Naive thymus-derived CD8-positive, alpha-beta T cell (primary cell): ENCODE measurements at regions not wholly inside any gene's neighbourhood (a gene's known extent, or its start where the extent isn't known, plus 50 kb on each side); places are given as distances from the start of the nearest gene placed in this dataset.
"Not testable (repeated sequence)": the region's sequence is repeated elsewhere in the genome, so short reads cannot be mapped to it uniquely, and the experiment has no call there.

Source experiments
- ATAC-seq, 2 donors: fragments of 150-1000 bp; cut with Tn5 transposase in 1 of 2; sonication (Bioruptor Pico), chemical (Tn5 transposase) in 1 of 2; 1 replicate in 1 of 2; 2 replicates in 1 of 2; pipeline ENCODE4 v1.10.0; 2021; ENCODE audit warnings: mild to moderate bottlenecking in 2 of 2, moderate library complexity in 2 of 2
- POLR2A ChIA-PET: fragments of 350-600 bp; sonication (Branson Sonifier 250); formaldehyde crosslinking; loops from one replicate; lab custom pipeline; 2021; ENCODE audit warnings: antibody characterized with exemption; lab: Charles Lee
- DNase-seq, 10 donors: peaks; one replicate each; pipeline versions ENCODE4 v3.0.0 to v3.0.0-alpha.2; 2020 to 2022
- H3K27ac Mint-ChIP-seq, 10 donors: one replicate each; pipeline ENCODE4 v1.8.0; 2020 to 2022; ENCODE audit warnings: mild to moderate bottlenecking in 10 of 10, mixed read lengths in 10 of 10, moderate library complexity in 4 of 10, inconsistent platforms in 1 of 10
- H3K27me3 Mint-ChIP-seq, 5 donors: one replicate each; pipeline ENCODE4 v1.8.0; 2021 to 2022; ENCODE audit warnings: mixed read lengths in 5 of 5
- H3K36me3 Mint-ChIP-seq, 3 donors: one replicate each; pipeline ENCODE4 v1.8.0; 2020 to 2022; ENCODE audit warnings: mixed read lengths in 3 of 3, mild to moderate bottlenecking in 2 of 3, inconsistent platforms in 1 of 3
- H3K4me1 Mint-ChIP-seq, 4 donors: one replicate each; pipeline ENCODE4 v1.8.0; 2021 to 2022; ENCODE audit warnings: mixed read lengths in 4 of 4
- H3K4me3 Mint-ChIP-seq, 10 donors: one replicate each; pipeline ENCODE4 v1.8.0; 2020 to 2022; ENCODE audit warnings: mild to moderate bottlenecking in 10 of 10, mixed read lengths in 10 of 10, moderate library complexity in 6 of 10, inconsistent platforms in 1 of 10
- H3K9me3 Mint-ChIP-seq, 9 donors: one replicate each; pipeline ENCODE4 v1.8.0; 2020 to 2022; ENCODE audit warnings: mixed read lengths in 9 of 9, mild to moderate bottlenecking in 3 of 9, inconsistent platforms in 1 of 9, moderate library complexity in 1 of 9

DNA sequence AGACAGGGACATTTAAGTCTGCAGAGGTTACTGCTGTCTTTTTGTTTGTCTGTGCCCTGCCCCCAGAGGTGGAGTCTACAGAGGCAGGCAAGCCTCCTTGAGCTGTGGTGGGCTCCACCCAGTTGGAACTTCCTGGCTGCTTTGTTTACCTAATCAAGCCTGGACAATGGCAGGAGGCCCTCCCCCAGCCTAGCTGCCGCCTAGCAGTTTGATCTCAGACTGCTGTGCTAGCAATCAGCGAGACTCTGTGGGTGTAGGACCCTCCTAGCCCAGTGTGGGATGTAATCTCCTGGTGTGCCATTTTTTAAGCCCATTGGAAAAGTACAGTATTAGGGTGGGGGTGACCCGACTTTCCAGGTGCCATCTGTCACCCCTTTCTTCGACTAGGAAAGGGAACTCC is 272.6 kb downstream of the CXCL12 start:
- H3K4me1 Mint-ChIP-seq, POLR2A ChIA-PET, H3K36me3 Mint-ChIP-seq, DNase-seq, H3K4me3 Mint-ChIP-seq, ATAC-seq, H3K27ac Mint-ChIP-seq: not testable (repeated sequence)
- peaks cover 0 to 19% (median 4%) of the 10 kb centered on the region in 9 donors for H3K9me3 Mint-ChIP-seq
- peaks cover 7 to 53% (median 38%) of the 10 kb centered on the region in 5 donors for H3K27me3 Mint-ChIP-seq

DNA sequence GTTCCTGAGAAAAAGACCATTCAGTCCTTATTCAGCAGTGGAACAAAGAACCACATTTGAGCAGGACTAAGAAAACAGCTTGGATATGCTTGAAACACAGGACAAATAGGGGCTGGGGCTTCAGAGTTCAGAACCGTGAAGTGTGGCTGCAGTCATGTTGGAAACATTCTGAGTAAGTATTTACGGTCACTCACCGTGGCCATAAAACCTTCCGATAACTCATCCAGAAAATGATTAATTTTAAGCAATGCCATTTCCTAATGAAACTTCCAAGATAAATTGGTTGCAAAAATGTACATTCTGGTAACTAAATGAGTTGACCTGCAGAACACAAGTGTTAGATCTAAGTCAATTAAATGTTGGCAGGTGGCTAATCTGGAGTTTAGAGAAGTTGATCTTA is 279.2 kb downstream of the CXCL12 start:
- H3K27me3 Mint-ChIP-seq: peaks cover 0 to 3% (median 0%) of the 10 kb centered on the region in 5 donors
- DNase-seq (no peak), ATAC-seq (no peak)
- no peaks in the 10 kb centered on the region for H3K36me3 Mint-ChIP-seq
- no peaks in the 10 kb centered on the region for H3K4me1 Mint-ChIP-seq
- no peak overlapping the region for H3K27ac Mint-ChIP-seq
- POLR2A ChIA-PET: no interaction called here
- H3K4me3 Mint-ChIP-seq: no peak overlapping the region
- peaks cover 0 to 10% (median 0%) of the 10 kb centered on the region in 9 donors for H3K9me3 Mint-ChIP-seq

DNA sequence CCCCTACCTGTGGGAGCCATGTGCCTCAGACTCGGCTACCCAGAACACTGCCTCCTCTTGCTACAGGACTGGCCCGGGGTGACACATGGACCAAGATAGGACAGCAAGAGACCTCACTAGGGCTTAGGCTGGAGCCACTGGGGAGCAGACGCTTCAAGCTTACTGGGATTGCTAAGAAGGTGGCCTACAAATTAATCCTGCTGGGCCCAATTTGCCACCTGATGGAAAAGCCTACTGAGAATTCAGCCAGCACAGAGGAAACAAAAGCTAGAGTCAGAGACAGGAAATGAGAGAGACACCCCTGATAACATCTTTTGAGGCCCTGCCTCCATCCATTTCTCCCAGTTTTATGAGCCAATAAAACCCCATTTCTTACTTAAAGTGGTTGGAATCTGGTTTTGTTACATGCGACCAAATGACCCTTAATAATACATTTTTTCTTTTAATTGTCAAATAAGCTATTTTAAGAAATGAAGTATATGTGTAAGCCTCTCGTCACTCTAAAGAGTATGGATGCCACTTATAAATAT is 282.1 kb downstream of the CXCL12 start:
- ATAC-seq (no peak), DNase-seq (no peak)
- Mint-ChIP-seq H3K4me1 (no peaks in the 10 kb centered on the region), H3K36me3 (no peaks in the 10 kb centered on the region), H3K27ac (no peak overlapping the region), H3K27me3 (no peaks in the 10 kb centered on the region), H3K9me3 (peaks cover 0 to 4% (median 0%) of the 10 kb centered on the region in 9 donors), H3K4me3 (no peak overlapping the region)
- POLR2A ChIA-PET: no interaction called here

DNA sequence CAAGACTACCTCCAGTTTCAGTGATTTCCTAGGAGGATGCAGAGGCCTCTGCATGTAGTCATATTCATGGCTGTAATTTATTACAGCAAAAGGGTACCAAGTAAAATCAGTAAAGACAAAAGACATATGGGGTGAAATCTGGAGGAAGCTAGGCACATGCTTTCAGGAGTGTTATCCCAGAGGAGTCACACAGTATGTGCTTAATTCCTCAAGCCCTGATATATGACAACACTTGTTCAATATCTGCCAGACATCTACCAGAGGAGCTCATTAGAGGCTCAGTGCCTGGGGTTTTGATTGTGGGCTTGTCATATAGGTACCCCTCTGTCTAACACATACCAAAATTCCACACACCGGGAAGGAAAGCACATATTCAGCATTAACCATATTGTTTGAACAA is 283.8 kb downstream of the CXCL12 start:
- peaks cover 0 to 3% (median 0%) of the 10 kb centered on the region in 5 donors for H3K27me3 Mint-ChIP-seq
- no peak overlapping the region for H3K4me3 Mint-ChIP-seq
- POLR2A ChIA-PET: no interaction called here
- H3K27ac Mint-ChIP-seq: no peak overlapping the region
- DNase-seq (no peak), ATAC-seq (no peak)
- H3K36me3 Mint-ChIP-seq: no peaks in the 10 kb centered on the region
- no peaks in the 10 kb centered on the region for H3K4me1 Mint-ChIP-seq
- peaks cover 0 to 4% (median 0%) of the 10 kb centered on the region in 9 donors for H3K9me3 Mint-ChIP-seq

DNA sequence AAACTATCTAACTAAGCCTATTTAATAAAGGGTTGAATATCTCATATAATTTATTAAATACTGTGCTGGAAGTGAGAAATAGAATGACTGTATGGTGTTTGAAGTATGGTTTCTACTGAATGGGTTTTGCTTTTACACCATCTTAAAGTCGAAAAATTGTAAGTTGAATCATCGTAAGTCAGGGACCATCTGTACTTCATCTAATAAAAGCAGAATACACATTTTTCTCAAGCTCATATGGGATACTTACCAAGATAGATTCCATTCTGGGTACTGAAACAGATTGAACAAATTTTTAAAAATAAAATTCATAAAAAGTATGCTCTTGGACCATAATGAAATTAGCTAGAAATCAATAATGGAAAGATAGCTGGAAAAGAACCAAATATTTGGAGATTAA is 285.4 kb downstream of the CXCL12 start:
- POLR2A ChIA-PET: no interaction called here
- H3K4me1 Mint-ChIP-seq: no peaks in the 10 kb centered on the region
- H3K27ac Mint-ChIP-seq: no peak overlapping the region
- H3K27me3 Mint-ChIP-seq: peaks cover 0 to 9% (median 0%) of the 10 kb centered on the region in 5 donors
- no peak overlapping the region for H3K4me3 Mint-ChIP-seq
- ATAC-seq (no peak), DNase-seq (no peak)
- H3K9me3 Mint-ChIP-seq: peaks cover 0 to 14% (median 6%) of the 10 kb centered on the region in 9 donors
- peaks cover 0 to 3% (median 0%) of the 10 kb centered on the region in 3 donors for H3K36me3 Mint-ChIP-seq

DNA sequence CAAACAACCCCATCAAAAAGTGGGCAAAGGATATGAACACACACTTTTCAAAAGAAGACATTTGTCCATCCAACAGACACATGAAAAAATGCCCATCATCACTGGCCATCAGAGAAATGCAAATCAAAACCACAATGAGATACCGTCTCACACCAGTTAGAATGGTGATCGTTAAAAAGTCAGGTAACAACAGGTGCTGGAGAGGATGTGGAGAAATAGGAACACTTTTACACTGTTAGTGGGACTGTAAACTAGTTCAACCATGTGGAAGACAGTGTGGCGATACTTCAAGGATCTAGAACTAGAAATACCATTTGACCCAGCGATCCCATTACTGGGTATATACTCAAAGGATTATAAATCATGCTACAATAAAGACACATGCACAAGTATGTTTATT is 288.7 kb downstream of the CXCL12 start:
- DNase-seq, H3K4me1 Mint-ChIP-seq: not testable (repeated sequence)
- H3K9me3 Mint-ChIP-seq: peaks cover 0 to 23% (median 8%) of the 10 kb centered on the region in 9 donors

DNA sequence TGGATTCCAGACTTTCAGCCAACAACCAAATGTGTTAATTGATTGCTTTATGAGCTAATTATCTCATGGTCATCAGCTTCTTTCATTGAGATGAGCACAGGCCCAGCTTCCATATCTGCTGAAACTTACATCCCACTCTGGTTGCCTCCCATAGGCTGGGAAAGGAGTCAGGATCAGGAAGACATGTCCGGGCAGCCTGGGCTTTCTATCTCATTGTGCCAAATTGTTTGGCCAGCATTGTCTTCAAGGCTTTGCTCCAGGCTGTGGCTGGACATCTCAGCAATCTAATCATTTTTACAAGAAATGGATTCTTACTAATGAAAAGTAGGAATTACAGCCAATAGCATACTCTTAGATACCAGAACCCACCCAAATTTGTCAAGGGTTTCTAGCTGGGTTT is 295.2 kb downstream of the CXCL12 start:
- Mint-ChIP-seq H3K4me1 (no peaks in the 10 kb centered on the region), H3K27me3 (peaks cover 6 to 59% (median 17%) of the 10 kb centered on the region in 5 donors)

More for the DNA sequence above, 288.7 kb downstream of the CXCL12 start:
- H3K27me3 Mint-ChIP-seq: peaks cover 0 to 33% (median 12%) of the 10 kb centered on the region in 5 donors
- ATAC-seq, H3K27ac Mint-ChIP-seq, POLR2A ChIA-PET, H3K4me3 Mint-ChIP-seq, H3K36me3 Mint-ChIP-seq: not testable (repeated sequence)

DNA sequence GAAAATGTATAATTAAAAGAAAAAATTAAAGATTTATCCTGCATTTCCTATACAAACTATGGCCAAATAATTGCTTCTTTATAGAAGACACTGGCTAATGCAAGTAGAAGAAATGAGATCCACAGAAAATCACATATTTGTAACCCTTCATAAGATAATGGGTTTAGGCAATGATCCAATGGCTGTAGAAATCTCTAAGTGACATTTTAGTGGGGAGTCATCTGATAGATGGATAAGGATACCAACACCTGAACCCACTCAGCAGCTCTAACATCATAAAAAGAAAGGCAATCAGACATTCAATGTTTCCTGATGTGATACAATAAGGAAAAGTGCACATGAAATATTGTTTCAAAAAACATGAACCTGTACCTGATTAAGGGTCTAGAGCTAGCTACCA is 297.5 kb downstream of the CXCL12 start:
- Mint-ChIP-seq H3K9me3 (peaks cover 0 to 19% (median 7%) of the 10 kb centered on the region in 9 donors), H3K27me3 (peaks cover 6 to 52% (median 15%) of the 10 kb centered on the region in 5 donors), H3K36me3 (peaks cover 0 to 11% (median 0%) of the 10 kb centered on the region in 3 donors), H3K4me3 (no peak overlapping the region), H3K27ac (no peak overlapping the region), H3K4me1 (no peaks in the 10 kb centered on the region)
- POLR2A ChIA-PET: no interaction called here
- no peak for ATAC-seq
- DNase-seq: no peak

More for the DNA sequence above, 295.2 kb downstream of the CXCL12 start:
- H3K9me3 Mint-ChIP-seq: peaks cover 0 to 28% (median 13%) of the 10 kb centered on the region in 9 donors
- no peak for DNase-seq
- H3K36me3 Mint-ChIP-seq: peaks cover 0 to 11% (median 0%) of the 10 kb centered on the region in 3 donors
- no peak overlapping the region for H3K27ac Mint-ChIP-seq
- ATAC-seq: no peak
- no peak overlapping the region for H3K4me3 Mint-ChIP-seq
- POLR2A ChIA-PET: no interaction called here

DNA sequence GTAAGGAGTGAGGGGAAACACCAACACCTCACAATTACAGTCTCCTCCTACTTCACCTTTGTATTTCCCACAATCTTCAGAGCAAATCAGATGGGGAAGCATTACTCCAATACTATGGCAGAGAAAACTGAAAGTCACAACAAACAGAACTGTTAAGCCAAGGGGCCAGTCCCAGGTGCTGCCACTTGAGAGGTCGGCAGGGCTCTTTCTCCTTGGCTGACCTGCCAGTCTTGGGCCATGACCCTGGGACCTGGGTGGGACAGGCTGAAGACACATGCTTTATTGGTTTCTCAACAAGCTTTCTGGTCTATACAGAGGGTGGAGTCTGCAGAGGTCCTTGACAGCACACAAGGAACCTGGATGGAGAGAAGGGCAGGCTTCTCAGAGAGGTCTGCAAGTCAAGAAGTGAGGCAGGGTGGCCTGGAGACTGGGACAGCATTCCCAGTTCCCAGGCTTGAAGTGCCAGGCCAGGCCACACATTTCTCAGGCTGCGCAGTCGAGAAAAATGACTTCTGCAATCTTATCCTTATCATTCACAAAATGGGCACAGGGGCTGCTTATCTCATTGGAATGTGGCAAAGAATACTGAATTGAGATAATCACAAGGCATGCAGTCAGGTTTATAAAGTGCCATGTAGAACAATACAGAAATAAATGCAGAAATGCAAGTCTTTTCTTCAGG is 301.0 kb downstream of the CXCL12 start:
- peaks cover 9 to 47% (median 27%) of the 10 kb centered on the region in 5 donors for H3K27me3 Mint-ChIP-seq
- peaks cover 0 to 10% (median 0%) of the 10 kb centered on the region in 3 donors for H3K36me3 Mint-ChIP-seq
- H3K9me3 Mint-ChIP-seq: peaks cover 0 to 15% (median 5%) of the 10 kb centered on the region in 9 donors
- no peak for ATAC-seq
- H3K4me3 Mint-ChIP-seq: no peak overlapping the region
- H3K4me1 Mint-ChIP-seq: no peaks in the 10 kb centered on the region
- no peak overlapping the region for H3K27ac Mint-ChIP-seq
- POLR2A ChIA-PET: no interaction called here
- no peak for DNase-seq

DNA sequence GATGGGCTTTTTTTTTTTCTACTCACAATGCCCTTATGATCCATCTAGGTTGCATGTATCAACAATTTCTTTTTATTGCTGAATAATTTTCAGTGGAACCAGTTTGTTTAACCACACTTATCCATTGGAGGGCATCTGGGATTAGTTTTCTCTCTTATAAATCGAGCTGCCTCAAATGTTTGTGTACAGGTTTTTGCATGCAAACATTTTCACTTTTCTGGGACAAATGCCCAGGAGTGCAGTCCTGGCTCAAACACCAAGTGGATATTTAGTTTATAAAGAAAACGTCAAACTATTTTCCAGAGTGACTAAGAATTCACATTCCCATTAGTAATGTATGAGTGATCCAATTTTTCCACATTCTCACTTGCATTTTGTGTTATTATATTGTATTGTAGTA is 313.4 kb downstream of the CXCL12 start:
- no peak overlapping the region for H3K27ac Mint-ChIP-seq
- H3K4me3 Mint-ChIP-seq: no peak overlapping the region
- H3K9me3 Mint-ChIP-seq: peaks cover 0 to 14% (median 4%) of the 10 kb centered on the region in 9 donors
- POLR2A ChIA-PET: no interaction called here
- DNase-seq (no peak), ATAC-seq (no peak)
- peaks cover 0 to 6% (median under 1%) of the 10 kb centered on the region in 5 donors for H3K27me3 Mint-ChIP-seq
- H3K4me1 Mint-ChIP-seq: no peaks in the 10 kb centered on the region
- no peaks in the 10 kb centered on the region for H3K36me3 Mint-ChIP-seq

DNA sequence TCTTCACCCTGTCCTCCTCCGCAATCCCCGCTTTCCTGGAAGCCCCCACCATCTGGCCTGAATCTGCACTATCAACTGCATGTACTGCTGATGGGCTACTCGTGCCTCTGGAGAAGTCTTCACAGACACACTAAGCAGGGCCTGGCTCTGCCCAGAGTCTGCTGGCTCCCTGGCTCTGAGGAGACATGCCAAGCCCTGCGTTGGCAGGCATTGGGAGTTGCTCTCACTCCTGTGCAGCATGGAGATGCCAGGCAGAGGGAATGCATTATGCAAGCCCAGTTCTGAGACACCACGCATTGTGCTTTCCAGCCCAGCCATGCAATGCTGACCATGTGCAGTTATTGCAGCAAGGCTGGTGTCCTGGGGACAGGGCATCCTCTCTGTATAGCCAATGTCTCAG is 314.6 kb downstream of the CXCL12 start:
- H3K4me3 Mint-ChIP-seq: no peak overlapping the region
- no peaks in the 10 kb centered on the region for H3K4me1 Mint-ChIP-seq
- DNase-seq (no peak), ATAC-seq (no peak)
- H3K27ac Mint-ChIP-seq: no peak overlapping the region
- H3K9me3 Mint-ChIP-seq: peaks cover 0 to 7% (median 0%) of the 10 kb centered on the region in 9 donors
- POLR2A ChIA-PET: no interaction called here
- no peaks in the 10 kb centered on the region for H3K36me3 Mint-ChIP-seq
- peaks cover 0 to 6% (median 0%) of the 10 kb centered on the region in 5 donors for H3K27me3 Mint-ChIP-seq

DNA sequence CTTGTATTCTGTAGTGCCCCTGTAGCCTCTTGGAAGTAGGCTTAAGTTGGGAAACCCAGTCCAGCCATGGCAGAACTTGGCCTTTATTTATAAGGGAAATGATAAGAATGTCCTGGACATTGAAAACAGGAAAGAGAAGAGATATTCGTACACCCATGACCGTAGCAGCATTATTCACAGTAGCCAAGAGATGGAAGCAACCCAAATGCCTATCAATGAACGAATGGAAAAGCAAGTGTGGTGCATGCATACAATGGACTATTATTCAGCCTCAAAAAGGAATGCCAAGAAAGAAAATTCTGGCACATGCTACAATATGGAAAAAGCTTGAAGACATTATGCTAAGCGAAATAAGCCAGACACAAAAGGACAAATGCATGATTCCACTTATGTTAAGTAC is 315.3 kb downstream of the CXCL12 start:
- no peaks in the 10 kb centered on the region for H3K4me1 Mint-ChIP-seq

DNA sequence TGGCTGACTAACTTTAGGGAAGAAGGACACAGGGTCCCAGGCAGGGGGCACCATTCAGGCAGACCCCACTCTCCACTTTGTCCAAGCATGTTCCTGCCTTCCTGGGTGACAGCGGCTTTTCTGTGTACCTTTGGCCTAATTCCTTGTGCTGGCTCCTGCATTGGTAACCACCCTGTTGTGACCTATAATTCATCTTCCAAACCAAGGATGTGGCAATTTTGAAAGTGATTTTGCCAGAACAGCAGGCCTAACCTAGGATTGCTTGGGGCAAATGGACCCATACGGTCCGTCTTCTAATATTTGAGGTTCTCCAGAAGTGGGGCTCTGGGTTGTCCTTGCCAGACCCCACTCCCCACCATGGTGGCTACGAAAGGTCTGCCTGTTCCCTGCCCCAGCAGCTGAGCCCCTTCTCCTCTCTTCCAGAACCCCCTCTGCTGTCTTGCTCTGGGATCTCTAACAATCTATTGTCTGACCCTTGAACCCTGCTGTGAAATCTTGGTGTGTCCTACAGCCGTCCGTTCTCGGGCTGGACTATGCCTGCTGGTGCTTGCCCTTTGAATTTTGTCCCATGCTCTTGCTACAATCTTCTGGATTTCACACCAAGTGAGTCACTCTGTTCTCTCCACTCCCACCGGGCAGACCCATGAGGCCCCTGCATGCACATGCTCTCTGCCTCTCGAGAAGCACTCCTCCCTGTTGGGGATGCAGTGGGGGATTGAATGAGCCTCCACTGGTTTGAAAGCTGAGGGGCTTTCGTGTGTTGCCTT is 316.0 kb downstream of the CXCL12 start:
- no peak overlapping the region for H3K27ac Mint-ChIP-seq
- POLR2A ChIA-PET: no interaction called here

More for the DNA sequence above, 315.3 kb downstream of the CXCL12 start:
- Mint-ChIP-seq H3K36me3 (no peaks in the 10 kb centered on the region), H3K27me3 (peaks cover 0 to 6% (median 0%) of the 10 kb centered on the region in 5 donors), H3K9me3 (no peaks in the 10 kb centered on the region), H3K4me3 (no peak overlapping the region), H3K27ac (no peak overlapping the region)
- ATAC-seq (no peak), DNase-seq (no peak)
- POLR2A ChIA-PET: no interaction called here

More for the DNA sequence above, 316.0 kb downstream of the CXCL12 start:
- peaks cover 0 to 6% (median 2%) of the 10 kb centered on the region in 5 donors for H3K27me3 Mint-ChIP-seq
- no peaks in the 10 kb centered on the region for H3K4me1 Mint-ChIP-seq
- DNase-seq: no peak
- ATAC-seq: no peak
- no peaks in the 10 kb centered on the region for H3K36me3 Mint-ChIP-seq
- H3K4me3 Mint-ChIP-seq: no peak overlapping the region
- H3K9me3 Mint-ChIP-seq: no peaks in the 10 kb centered on the region
